ENCODE measurements at regions not wholly inside any gene's neighbourhood (a gene's known extent, or its start where the extent isn't known, plus 50 kb on each side); places are given as distances from the start of the nearest gene placed in this dataset.

DNA sequence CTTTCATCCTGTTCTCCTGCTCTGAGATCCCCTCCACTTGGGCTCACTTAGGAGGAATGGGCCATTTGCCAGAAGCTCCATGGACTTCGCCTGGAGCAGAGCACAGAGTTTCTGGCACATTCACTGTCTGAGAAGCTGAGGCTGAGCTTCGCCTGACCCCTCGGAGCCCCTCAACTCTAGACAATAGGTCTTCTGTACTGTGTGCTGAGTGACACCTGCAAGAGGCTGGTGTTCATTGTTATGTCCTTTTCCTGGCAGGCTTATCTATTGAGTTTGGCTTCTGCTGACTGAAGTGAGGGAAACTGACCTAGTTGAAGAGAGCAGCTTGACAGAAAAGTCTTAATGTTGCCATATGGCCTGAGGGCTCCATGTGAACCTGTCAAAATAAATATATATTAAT lies 124.3 kb downstream of the EHF start:
- Histone ChIP-seq H3K9me3 (ENCODE audit: control insufficient read depth, insufficient read depth, low read depth, low read length) (no peaks in the 10 kb centered on the region), H3K4me1 (ENCODE audit: control insufficient read depth, insufficient read depth, low read length) (no peaks in the 10 kb centered on the region; the same call in 1 of the 2 replicates), H3K36me3 (ENCODE audit: control insufficient read depth, insufficient read depth, low read length) (no peaks in the 10 kb centered on the region), H3K27me3 (ENCODE audit: control insufficient read depth, insufficient read depth, low read length) (no peaks in the 10 kb centered on the region; the same call in 1 of the 2 replicates), H3K4me3 (ENCODE audit: low read depth in 2 of 2, low read length in 2 of 2) (no peak overlapping the region), H3K27ac (ENCODE audit: low read length) (no peak overlapping the region)
- ChIA-PET CTCF (no interaction called here), POLR2A (no interaction called here)
- DNase-seq (ENCODE audit: low read depth, low spot score) (no peak), ATAC-seq (no peak)
- TF ChIP-seq SIN3A (IDR thresholded peaks at IDR 0.05; ENCODE audit: borderline replicate concordance, insufficient read depth, low read depth, low read length) (no peak), POLR2AphosphoS5 (IDR thresholded peaks at IDR 0.05; ENCODE audit: low read depth, low read length) (no peak), TCF7L2 (IDR thresholded peaks at IDR 0.05; ENCODE audit: low read depth, low read length) (no peak)
- TF ChIP-seq, protein P1, sequence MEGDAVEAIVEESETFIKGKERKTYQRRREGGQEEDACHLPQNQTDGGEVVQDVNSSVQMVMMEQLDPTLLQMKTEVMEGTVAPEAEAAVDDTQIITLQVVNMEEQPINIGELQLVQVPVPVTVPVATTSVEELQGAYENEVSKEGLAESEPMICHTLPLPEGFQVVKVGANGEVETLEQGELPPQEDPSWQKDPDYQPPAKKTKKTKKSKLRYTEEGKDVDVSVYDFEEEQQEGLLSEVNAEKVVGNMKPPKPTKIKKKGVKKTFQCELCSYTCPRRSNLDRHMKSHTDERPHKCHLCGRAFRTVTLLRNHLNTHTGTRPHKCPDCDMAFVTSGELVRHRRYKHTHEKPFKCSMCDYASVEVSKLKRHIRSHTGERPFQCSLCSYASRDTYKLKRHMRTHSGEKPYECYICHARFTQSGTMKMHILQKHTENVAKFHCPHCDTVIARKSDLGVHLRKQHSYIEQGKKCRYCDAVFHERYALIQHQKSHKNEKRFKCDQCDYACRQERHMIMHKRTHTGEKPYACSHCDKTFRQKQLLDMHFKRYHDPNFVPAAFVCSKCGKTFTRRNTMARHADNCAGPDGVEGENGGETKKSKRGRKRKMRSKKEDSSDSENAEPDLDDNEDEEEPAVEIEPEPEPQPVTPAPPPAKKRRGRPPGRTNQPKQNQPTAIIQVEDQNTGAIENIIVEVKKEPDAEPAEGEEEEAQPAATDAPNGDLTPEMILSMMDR (IDR thresholded peaks at IDR 0.05), result no peak
- TF ChIP-seq, protein P2, sequence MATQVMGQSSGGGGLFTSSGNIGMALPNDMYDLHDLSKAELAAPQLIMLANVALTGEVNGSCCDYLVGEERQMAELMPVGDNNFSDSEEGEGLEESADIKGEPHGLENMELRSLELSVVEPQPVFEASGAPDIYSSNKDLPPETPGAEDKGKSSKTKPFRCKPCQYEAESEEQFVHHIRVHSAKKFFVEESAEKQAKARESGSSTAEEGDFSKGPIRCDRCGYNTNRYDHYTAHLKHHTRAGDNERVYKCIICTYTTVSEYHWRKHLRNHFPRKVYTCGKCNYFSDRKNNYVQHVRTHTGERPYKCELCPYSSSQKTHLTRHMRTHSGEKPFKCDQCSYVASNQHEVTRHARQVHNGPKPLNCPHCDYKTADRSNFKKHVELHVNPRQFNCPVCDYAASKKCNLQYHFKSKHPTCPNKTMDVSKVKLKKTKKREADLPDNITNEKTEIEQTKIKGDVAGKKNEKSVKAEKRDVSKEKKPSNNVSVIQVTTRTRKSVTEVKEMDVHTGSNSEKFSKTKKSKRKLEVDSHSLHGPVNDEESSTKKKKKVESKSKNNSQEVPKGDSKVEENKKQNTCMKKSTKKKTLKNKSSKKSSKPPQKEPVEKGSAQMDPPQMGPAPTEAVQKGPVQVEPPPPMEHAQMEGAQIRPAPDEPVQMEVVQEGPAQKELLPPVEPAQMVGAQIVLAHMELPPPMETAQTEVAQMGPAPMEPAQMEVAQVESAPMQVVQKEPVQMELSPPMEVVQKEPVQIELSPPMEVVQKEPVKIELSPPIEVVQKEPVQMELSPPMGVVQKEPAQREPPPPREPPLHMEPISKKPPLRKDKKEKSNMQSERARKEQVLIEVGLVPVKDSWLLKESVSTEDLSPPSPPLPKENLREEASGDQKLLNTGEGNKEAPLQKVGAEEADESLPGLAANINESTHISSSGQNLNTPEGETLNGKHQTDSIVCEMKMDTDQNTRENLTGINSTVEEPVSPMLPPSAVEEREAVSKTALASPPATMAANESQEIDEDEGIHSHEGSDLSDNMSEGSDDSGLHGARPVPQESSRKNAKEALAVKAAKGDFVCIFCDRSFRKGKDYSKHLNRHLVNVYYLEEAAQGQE (IDR thresholded peaks at IDR 0.05; ENCODE audit: insufficient read depth in 1 of 2, low read depth in 2 of 2, low read length in 1 of 2), result no peak
- no TSS peak for BruUV-seq (replicated peaks)
- intact Hi-C loops (cut with micrococcal nuclease; ENCODE audit: unreplicated experiment), result no loop called here
- in situ Hi-C loops (cut with HindIII; ENCODE audit: low pct_unique_long_range_greater_than_20kb, low sequenced_read_pairs), result no loop called here

DNA sequence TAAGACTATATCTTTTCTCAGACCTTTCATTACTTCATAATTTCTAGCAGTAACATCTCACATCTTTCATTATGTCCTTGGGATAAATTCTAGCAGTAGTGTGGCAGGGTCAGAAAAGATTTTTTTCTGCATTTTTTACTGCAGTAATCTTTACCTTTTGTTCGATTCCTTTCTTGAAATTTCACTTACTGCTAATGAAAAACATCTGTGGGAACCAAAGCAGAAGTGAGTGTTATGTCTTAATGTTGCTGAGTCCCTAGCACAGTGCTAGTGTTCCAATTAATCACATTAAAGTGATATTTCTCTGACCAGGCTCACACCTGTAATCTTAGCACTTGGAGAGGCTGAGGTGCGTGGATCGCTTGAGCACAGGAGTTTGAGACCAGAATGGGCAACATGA lies 123.6 kb downstream of the EHF start:
- no TSS peak for BruUV-seq (replicated peaks)
- no peaks in the 10 kb centered on the region; the same call in 1 of the 2 replicates for H3K27me3 ChIP-seq (ENCODE audit: control insufficient read depth, insufficient read depth, low read length)
- DNase-seq (ENCODE audit: low read depth, low spot score) (no peak), ATAC-seq (no peak)
- no peak overlapping the region for H3K4me3 ChIP-seq (ENCODE audit: low read depth in 2 of 2, low read length in 2 of 2)
- H3K4me1 ChIP-seq (ENCODE audit: control insufficient read depth, insufficient read depth, low read length), result no peaks in the 10 kb centered on the region
- CTCF ChIA-PET, result no interaction called here
- H3K36me3 ChIP-seq (ENCODE audit: control insufficient read depth, insufficient read depth, low read length), result no peaks in the 10 kb centered on the region
- intact Hi-C loops (cut with micrococcal nuclease; ENCODE audit: unreplicated experiment) (no loop called here), in situ Hi-C loops (cut with HindIII; ENCODE audit: low pct_unique_long_range_greater_than_20kb, low sequenced_read_pairs) (no loop called here)
- H3K9me3 ChIP-seq (ENCODE audit: control insufficient read depth, insufficient read depth, low read depth, low read length), result no peaks in the 10 kb centered on the region
- POLR2A ChIA-PET, result no interaction called here
- no peak overlapping the region for H3K27ac ChIP-seq (ENCODE audit: low read length)
- TF ChIP-seq TCF7L2 (IDR thresholded peaks at IDR 0.05; ENCODE audit: low read depth, low read length) (no peak), SIN3A (IDR thresholded peaks at IDR 0.05; ENCODE audit: borderline replicate concordance, insufficient read depth, low read depth, low read length) (no peak), POLR2AphosphoS5 (IDR thresholded peaks at IDR 0.05; ENCODE audit: low read depth, low read length) (no peak)
- TF ChIP-seq, protein P2 (IDR thresholded peaks at IDR 0.05; ENCODE audit: insufficient read depth in 1 of 2, low read depth in 2 of 2, low read length in 1 of 2), result no peak
- TF ChIP-seq, protein P1 (IDR thresholded peaks at IDR 0.05), result no peak

All from Panc1 (cell line).